NCI-H345 (cell line): ENCODE measurements at regions not wholly inside any gene's neighbourhood (a gene's known extent, or its start where the extent isn't known, plus 50 kb on each side); places are given as distances from the start of the nearest gene placed in this dataset.
A peak's percentile ranks its signal among the peaks of the same experiment; 100 is the strongest.

Source experiments
- DNase-seq: peaks from one replicate; lab custom pipeline; 2025; lab: John Stamatoyannopoulos, UW

DNA sequence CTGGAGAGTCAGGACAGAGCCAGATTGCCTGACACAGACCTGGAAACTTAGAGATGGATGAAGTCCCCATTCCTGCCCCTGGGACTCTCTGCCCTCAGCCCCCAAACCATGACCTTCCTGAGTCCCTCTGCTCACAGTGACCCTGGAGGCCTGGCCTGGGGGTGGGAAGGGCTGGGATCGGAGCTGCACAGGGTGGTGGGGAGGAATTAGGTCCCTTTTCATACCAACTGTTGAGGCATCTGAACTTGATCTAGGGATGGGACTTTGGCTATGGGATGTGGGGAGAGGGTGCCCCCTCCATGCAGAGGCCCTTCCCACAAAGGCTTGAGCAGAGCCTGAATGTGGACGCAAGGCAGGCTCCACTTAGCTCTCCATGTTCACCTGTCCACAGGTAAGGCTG lies 144.1 kb downstream of the MRPL14 start:
- DNase-seq, result no peak

DNA sequence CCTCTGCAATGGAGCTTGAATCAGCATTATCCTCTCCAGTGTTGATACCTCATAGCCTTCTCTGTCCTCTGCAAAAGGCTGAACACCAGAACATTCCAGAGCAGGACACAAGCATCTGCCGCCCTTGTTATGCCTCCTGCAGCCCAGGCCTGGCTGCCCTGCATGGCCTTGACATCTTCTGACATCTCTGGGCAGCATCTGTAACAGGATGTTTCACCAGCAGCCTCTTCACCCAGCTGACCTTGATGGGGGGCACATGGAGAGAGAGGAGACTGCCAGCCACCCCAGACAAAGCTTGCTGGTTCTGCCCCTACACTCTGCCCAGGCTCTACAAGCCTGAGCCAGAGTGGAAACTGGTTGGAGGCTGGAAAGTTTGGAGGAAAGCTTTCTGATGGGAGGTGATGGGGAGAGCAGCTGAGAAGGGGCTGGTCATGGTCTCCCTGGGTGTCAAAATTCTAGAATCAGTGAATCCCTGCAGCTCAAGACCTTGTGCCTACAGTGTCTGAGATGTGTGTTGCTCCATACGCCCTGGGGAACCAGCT lies 145.1 kb downstream of the MRPL14 start:
- no peak for DNase-seq

DNA sequence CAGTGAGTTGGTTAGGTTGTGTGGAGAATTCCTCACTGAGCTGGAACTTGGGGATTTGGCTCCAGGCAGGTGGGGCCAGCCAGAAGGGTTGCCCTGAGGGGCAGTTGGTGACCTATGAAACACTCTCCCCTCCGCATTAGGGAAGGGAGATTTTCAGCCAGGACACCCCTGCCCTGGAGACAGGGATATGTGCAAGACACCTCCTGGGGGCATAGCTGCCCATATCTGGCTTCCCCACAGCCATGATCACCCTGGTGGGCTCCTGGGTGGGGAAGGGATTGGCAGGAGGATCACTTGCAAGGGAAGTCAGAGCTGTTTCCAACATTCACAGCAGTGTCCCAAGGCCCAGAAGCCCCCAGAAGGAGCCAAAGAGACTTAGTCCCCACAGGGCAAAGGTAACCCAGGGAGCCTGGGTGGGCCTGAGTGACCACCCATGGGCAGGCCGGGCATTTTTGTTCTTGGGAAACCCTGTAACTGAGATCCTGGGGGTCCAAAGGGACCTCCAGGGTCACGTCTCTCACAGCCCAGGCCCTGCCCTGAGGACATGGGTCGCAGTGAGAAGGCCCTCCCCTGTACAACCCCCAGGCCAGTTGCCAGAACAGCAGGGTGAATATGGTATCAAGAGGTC lies 145.8 kb downstream of the MRPL14 start:
- no peak for DNase-seq

DNA sequence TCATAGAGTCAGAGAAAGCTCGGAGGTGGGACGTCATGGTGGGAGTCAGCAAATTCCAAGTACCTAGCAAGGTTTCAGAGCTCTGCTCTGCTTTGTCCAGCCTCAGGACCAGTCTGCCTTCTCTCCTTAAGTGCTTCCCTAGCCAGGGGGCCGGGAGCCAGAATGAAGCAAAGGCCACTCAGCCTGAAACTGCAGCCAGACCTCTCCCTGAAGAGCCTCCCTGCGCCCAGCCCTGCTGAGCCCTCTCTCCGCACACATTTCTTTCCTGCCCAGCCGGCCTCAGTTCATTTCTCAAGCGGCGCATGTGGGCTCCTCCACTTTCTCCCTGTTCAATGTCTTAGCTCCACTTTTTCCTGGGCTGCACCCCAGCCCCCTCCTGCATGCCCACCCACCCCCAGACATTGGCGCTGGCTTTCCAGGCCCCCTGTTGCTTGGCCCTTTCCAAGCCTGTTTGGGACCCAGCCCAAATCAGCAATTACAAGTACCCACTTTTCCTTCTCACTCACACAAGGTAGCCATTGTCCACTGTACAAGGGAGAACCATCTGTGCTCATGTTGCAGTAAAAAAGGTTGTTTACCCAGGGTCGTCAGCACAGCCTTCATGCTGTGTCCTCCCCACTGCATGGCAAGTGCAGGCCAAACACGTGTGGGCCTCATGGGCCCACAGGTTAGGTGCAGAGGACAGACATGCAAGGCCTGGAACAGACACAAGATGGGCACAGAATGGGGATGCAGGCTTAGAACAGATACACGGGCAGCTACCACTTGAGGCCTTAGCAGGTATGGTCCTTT lies 147.1 kb downstream of the MRPL14 start:
- peak; percentile 14 for DNase-seq

DNA sequence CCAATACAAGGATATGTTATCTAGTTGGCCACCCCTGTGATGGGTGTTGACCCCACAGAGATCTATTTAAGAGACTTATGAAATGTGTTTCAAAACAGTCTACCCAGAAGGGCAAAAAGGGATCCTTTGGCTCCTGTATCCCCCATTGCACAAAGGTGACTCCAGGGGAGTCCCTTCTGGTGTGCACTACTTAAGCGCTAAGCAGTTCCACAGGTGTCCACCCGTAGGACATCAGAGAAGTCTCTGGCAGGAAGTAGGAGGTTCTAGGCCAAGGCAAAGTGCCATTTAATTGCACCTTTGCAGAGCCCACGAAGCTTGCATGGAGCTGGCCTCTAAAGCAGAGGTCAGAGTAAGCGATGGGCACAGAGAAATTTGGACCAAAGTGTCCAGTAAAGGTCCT lies 147.7 kb downstream of the MRPL14 start:
- no peak for DNase-seq

DNA sequence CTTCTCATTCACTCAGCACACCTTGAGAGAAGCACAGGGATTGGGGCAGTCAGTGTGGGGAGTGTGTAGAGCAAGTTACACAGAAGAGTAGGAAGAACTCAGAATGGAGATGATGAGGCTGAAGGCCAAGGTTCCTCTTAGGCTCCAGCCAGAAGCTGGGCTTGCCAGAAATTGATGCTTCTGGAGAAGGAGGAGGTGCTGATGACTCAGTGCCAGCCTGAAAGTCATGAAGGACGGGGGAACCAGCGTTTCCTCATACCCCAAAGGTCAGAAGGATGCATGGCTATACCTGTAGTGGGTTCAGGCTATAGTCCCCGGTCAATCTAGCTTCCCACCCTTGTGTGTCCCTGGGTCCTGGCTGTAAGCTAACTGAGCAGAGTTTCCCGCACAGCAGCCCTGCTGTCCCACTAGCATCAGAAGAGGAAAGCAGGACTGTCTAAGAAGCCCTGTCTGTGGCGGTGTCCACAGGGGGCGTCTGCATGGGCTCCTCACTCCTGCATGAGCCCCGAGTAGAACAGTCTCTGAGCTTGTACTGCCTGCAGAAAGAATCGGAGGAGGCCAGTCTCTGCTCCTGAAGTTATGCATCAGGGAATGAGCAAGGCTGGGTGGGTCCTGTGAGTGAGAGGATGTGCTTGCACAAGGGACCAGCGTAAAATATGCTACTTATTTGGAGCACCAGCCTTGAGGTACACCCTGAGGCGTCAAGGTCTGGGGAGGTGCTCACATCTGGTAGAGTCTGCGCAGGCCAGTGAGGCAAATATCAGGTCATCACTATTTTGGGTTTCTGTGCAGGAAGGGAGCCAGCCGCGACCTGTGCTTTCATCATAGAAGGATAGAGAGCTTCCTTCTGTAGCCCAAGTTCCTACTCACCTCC lies 148.5 kb downstream of the MRPL14 start:
- DNase-seq, result no peak

DNA sequence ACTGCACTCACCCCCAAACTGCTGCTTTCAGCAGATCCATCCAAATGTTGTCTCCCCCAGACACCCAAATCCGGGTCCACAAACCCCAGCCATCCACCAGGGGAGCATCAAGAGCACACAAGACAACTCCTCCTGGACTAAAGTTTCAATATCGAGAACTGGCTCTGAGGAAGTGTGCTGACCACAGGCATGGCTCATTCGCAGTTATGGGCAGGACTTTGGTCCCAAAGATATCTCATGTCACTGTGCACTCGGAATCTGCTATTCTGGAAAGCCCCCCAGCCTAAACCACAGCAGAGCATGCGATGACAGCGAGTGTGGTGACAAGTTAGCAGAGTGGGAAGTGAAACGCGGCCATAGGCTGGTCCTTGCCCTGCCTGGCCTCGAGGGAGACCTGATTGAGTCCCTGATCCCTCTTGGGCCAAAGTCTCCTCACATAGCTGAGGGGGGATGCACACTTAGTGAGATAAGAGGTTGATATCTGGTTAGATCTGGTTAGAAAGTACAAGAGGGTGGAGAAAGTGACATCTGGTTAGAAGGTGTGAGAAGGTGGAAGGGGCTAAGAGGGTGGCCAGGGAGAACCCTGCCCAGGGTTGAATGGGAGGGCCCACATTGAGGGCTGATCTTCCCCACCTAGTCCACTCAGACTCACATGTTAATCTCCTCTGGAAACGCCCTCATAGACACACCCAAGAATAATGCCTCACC lies 149.7 kb downstream of the MRPL14 start:
- no peak for DNase-seq

DNA sequence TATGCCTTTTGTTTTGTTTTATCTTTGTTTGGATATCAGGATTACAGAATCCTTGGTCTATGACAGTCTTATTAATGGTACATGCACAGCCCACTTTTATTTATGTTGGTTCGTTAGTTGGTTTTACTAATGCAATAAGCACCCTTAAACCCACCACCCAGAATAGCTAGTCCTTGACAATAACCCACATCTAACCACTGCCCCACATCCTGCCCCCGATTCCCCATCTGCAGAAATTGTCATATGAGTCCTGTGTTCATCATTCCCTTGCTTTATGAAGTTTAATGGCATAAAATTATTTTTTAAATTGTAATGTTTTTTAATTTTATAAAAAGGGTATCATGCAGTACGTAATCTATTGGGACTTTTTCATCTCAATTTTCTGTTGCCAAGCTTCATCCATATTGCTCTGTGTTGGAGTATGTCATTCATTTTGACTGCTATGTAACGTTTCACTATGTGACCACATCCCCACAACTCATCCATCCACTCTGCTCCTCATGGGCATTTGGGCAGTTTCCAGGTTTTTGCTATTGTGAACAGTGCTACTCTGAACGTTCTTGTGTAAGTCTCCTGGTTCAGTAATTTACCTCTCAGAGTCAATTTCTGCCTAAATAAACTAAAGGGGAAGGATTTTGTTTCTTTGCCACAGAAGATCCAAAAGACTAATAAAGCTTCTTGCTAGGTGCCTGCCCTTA lies 150.4 kb downstream of the MRPL14 start:
- no peak for DNase-seq

DNA sequence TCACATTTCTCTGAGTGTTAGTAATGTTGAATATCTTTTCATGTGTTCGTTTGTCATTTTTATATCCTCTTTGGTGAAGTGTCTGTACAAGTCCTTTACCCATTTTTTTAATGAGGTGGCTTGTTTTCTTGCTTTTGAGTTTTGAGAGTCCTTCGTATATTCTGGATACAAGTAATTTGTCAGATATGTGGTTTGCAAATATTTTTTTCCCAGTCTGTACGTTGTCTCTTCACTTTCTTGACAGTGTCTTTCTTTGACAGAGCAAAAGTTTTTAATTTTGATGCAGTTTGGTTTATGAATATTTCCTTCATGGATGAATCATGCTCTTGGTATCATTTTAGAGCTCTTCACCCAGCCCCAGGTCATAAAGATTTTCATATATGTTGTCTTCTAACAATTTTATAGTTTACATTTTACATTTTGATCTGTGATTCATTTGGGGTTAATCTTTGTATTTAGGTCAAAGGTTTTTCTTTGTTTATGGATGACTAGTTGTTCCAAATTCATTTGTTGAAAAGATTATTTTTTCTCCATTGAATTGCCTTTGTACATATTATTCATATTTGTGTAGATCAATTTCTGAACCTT lies 152.5 kb downstream of the MRPL14 start:
- no peak for DNase-seq

DNA sequence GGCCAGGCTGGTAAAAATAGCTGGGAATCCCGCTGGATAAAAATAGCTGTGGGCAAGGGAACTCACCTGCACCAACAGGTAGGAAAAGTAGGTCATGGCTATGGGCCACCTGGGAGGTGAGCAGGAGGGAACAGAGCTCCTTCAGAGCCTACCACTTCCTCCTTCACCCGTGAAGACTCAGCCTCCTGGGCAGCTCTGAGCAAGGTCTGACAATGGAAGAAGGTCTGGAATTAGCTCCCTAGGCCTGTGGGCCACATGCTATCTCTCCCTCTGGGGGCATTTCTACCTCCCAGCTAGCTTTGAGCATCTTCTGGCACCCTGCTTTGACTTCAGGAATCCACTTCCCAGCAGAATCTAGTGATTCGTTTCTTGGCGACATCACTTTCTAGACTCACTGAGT lies 153.9 kb downstream of the MRPL14 start:
- DNase-seq, result no peak

DNA sequence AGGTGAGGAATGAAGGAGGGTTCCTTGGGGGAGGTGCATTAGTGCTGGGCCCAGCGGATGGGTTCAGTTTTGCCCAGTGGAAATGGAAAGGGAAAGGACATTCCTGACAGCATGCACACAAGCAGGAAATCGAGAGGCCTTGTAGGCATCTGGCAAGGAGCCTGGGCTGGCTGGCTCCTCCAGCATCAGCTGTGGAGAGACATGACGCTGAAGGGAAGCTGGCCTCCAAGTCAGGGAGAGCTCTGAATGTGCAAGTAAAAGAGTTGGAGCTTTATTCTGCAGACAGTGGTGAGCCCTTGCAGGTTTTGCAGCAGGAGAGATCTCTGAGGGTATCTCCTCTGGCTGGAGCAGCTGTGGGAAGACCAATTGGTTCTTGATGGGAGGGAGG lies 154.3 kb downstream of the MRPL14 start:
- no peak for DNase-seq

DNA sequence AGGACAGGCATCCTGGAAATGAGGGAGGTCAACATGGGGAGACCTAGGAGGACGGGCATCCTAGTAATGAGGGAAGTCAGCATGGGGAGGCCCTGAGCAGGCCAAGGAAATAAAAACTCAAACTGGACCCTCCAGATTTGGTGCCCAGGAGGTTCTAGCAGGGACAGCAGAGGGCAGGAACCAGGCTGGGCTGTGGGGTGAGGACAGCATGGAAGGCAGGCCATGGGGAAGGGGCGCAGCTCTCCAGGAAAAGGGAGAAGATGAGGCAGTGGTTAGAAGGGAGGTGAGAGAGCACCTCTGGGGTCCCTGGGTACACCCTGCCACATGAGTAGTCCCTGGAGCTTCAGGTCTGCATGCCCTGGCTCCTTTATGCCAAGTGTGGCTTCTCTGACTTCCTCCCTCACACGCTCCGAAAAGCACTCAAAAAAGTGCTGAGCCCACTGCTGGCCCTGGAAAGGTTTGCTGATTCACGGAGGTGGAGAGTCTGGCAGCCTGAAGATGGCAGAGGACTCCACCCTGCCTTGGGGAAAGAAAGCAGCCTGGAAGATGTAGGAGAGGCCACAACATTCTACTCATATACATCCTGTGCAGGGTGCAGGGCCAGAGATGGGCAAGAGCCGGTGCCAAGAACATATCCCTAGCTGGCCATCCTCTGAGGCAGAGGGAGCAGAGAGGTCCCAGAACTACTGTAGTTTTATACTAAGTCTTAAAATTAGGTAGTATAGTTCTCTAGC lies 154.9 kb downstream of the MRPL14 start:
- no peak for DNase-seq

DNA sequence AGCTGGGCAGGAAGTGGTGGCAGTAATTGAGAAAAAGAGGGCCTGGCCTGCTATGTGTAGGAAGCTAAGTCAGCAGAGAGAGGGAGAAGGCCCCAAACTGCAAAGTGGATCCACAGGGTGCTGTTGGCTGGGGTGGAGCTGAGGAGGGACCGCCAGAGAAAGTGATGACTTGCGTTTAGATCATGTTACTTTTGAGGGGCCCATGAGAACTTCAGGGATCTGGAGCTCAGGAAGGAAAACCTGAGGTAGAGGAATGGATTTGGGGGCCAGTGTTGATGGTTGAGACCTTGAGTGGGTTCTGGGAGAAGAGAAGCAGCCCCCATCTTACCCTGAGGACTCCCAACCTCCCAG lies 155.5 kb downstream of the MRPL14 start:
- no peak for DNase-seq

DNA sequence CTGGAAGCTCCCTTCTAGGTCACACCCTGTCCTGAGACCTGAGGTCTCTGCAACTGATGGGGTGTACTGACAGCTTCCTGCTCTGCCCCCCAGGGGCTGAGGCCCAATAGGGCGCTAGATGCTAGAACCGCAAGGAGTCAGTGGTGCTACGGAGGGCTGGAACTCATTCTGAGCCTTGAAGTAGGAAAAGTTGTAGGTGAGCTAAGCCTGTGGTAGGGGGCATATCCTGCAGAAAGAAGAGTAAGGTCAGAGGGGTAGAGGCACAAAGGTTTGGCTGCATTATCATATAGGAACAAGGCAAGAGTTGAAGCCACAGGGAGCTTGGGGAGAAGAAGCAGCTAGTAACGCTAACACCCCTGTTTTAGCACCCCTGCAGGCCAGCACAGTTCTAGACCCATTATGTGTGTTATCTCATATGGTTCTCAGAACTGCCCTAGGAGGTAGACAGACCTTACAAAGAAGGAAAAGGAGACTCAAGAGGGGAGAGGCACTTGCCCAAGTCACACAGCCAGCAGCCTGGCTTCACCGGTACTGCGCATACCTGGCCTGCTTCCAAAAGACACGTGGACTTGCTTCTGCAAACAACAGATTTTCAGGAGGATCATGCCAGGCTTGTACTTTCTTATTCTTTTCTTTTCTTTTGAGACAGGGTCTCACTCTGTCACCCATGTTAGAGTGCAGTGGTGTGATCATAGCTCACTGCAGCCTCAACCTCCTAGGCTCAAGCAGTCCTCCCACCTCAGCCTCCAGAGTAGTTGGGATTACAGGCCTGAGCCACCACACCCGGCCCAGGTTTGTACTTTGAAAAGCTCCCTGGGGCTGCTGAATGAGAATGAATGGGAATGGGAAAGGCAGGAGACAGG lies 156.1 kb downstream of the MRPL14 start:
- DNase-seq, result peak; percentile 25

DNA sequence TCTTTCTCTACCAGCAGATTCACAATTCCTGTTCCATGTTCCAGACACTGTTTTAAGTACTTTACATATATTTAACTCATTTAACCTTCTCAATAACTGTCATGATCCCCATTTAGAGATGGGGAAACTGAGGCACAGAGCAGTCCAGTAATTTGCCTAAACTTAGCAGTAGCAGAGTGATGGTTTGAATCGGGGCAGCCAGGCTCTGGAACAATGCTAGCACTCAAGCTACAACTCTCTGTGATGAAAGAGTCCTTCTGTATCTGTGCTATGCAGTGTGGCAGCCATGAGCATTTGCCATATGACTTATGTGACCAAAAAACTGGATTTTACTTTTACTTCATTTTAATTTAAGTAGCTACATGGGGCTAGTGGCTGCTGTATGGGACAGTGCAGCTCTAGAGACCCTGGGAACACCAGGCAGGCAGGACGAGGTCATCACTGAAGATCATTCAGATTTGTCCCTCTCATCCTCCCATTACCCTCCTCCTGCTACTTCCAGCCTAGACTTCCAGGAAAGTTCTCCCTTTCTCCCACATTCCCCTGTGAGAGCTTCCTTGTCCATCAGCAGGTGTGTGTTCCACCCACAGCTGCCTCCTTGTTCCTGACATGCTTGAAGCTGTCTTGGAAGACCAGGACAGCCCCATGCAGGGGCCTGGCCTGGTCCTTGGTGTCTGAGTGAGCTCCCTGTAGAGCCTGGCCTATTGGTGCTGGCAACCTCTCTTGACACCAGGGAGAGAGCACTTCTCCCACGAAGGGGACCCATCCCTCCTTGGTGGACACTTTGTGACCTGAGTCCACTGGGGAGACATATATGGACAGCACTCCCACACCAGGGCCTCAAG lies 157.0 kb downstream of the MRPL14 start:
- DNase-seq, result no peak

DNA sequence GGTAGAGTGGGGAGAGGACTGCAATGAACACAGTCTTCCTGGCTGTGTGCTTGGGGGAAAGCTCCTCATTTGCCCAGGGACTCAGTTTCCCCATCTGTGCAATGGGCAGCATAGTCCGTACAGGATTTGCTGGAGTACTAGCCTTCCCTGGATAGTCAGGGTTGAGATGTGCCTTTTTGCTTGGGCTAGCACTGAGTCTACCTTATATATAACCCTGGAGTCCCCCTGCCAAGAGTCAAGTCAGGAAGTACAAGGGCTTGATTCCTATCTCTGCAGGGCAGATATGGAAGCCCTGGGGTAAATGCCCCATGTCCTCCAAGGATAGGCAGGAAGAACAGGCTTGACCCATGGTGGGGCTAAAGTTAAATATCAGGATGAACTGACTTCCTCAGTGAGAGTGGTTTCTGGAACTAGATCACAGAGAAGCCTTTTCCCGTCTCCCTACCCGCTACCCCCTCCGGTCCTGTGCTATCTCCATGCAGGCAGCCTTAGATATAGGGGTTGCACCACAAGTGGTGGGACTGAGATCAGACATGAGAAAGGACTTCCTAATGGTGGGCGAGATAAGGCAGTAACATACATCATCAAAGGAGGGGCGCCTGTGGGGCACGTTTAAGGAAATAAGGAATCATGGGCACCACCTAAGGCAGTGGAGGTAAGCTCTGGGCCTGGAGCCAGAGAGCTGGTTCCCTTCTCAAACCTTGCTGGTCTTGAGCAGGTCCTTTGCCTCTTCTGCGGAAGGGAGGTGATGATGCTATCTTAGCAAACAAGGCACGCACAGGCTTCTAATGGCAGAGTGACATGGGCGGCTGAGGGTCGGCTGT lies 157.9 kb downstream of the MRPL14 start:
- DNase-seq, result no peak

DNA sequence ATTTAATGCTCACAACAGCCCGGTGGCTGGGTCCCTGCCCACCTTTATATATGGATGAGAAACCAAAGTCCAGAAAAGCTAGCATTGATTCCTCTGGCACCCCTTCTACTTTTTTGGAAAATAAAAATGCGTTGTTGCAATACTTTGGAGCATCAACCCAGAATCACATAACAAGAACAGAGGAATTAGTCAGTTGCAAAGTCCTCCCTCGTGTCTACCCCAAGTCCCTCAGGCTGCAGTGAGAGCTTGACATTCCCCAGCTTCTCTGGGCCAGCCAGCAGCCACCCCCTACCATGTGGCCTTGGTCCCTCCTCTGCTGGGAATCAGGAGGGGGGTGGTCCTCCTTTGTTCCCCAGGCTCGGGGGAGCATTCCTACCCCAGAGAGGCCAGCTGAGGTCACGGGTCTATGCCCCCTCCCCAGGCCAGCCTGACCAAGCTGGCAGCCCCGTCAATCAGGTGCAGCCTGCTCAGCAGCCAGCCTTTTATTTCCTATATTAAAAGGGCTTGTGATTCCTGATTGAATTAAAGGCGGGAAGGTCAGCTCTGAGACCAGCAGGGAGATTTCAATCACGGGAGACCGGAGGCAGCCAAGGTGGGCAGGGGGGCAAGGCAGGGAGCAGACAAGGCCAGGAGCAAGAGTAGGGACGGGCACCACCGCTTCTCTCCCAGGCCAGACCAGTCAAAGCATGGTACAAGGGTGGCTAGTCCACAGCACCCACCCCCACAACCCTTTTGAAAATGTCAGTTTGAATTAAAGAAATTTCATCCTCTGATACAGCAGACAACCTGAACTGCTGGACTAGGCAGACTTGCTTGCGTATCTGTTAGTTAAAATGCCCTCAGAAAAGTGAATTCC lies 158.9 kb downstream of the MRPL14 start:
- no peak for DNase-seq
